NCI-H446 treated with DMSO at 0.1 percent for 48 hours (cell line): ENCODE measurements at regions not wholly inside any gene's neighbourhood (a gene's known extent, or its start where the extent isn't known, plus 50 kb on each side); places are given as distances from the start of the nearest gene placed in this dataset.

Experiments used
- DNase-seq: peaks from one replicate; lab custom pipeline; 2025; lab: John Stamatoyannopoulos, UW

- no peak for DNase-seq
Measured at GRCh38 chr5:61953913-61954312, 352.1 kb upstream of the KIF2A start.

GRCh38 chr5:61964201-61964600 is 341.8 kb upstream of the KIF2A start:
- no peak for DNase-seq

- DNase-seq: no peak
Measured at GRCh38 chr5:61965069-61965468, 340.9 kb upstream of the KIF2A start.

- DNase-seq: no peak
Measured at GRCh38 chr5:61965490-61965889, 340.5 kb upstream of the KIF2A start.

- no peak for DNase-seq
Measured at GRCh38 chr5:61966296-61966955, 339.6 kb upstream of the KIF2A start.

- no peak for DNase-seq
Measured at GRCh38 chr5:61966997-61967396, 339.0 kb upstream of the KIF2A start.

- no peak for DNase-seq
Measured at GRCh38 chr5:61967681-61968080, 338.3 kb upstream of the KIF2A start.

- DNase-seq: no peak
Measured at GRCh38 chr5:61969347-61969746, 336.7 kb upstream of the KIF2A start.

GRCh38 chr5:61969755-61970154 is 336.3 kb upstream of the KIF2A start:
- no peak for DNase-seq

- DNase-seq: no peak
Measured at GRCh38 chr5:61970218-61970617, 335.8 kb upstream of the KIF2A start.

- DNase-seq: no peak
Measured at GRCh38 chr5:61974680-61975079, 331.3 kb upstream of the KIF2A start.

- no peak for DNase-seq
Measured at GRCh38 chr5:61981886-61982285, 324.1 kb upstream of the KIF2A start.

GRCh38 chr5:61991430-61991829 is 314.6 kb upstream of the KIF2A start:
- DNase-seq: no peak

- no peak for DNase-seq
Measured at GRCh38 chr5:61991866-61992265, 314.1 kb upstream of the KIF2A start.

GRCh38 chr5:61993295-61993927 is 312.6 kb upstream of the KIF2A start:
- DNase-seq: no peak

- DNase-seq: no peak
Measured at GRCh38 chr5:61994171-61994570, 311.8 kb upstream of the KIF2A start.

- DNase-seq: no peak
Measured at GRCh38 chr5:61995486-61995885, 310.5 kb upstream of the KIF2A start.

GRCh38 chr5:61999371-61999770 is 306.6 kb upstream of the KIF2A start:
- no peak for DNase-seq

- DNase-seq: no peak
Measured at GRCh38 chr5:62000646-62001045, 305.4 kb upstream of the KIF2A start.

GRCh38 chr5:62001640-62002039 is 304.4 kb upstream of the KIF2A start:
- DNase-seq: no peak

- DNase-seq: no peak
Measured at GRCh38 chr5:62002436-62002835, 303.6 kb upstream of the KIF2A start.

GRCh38 chr5:62005551-62005950 is 300.5 kb upstream of the KIF2A start:
- no peak for DNase-seq

GRCh38 chr5:62007457-62007856 is 298.5 kb upstream of the KIF2A start:
- no peak for DNase-seq

- DNase-seq: no peak
Measured at GRCh38 chr5:62011089-62011664, 294.8 kb upstream of the KIF2A start.
